NCI-H446 (cell line): ENCODE measurements at regions not wholly inside any gene's neighbourhood (a gene's known extent, or its start where the extent isn't known, plus 50 kb on each side); places are given as distances from the start of the nearest gene placed in this dataset.

Source experiments
- DNase-seq, 2 experiments: peaks; one replicate each; lab custom pipeline; 2025; lab: John Stamatoyannopoulos, UW

DNA sequence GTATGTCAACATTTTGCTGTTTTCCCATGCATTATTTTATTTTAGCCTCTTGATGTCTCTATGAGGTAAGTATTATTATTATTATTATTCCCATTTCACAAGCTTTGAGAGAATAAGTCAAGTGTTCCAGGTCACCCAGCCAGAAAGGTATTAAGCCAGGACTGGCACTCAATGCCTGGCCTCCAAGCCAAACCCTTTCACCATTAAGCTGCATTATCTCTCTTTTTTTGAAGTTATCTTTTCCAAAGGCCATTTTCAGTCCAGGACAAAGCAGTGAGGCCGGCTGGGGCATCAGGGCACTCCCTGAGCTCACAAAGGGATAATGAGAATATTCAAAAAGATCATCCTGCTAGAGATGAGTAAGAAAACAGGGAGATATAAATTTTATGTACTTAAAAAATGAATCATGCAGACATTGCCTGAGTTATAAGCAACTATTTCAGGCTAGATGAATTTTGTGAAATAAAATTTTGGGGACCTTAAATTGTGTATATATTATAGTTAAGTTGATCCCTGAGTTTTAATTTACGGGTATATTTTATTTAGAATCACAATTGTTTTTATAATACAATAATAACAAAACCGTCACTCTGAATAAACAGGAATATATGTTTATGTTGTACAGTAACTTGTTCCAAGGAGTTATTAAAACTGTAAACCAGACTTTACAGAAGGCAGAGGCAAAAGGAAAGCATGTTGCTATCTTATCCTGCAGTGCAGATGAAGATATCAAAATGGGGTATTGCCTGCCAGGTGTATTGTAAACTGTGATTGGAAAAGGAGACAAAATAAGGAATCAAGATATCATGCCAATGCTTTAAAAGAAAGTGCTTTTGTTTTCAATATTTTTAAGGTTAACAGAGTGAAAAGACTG, 51.3 kb upstream of the CAV2 start:
- no peak for DNase-seq

DNA sequence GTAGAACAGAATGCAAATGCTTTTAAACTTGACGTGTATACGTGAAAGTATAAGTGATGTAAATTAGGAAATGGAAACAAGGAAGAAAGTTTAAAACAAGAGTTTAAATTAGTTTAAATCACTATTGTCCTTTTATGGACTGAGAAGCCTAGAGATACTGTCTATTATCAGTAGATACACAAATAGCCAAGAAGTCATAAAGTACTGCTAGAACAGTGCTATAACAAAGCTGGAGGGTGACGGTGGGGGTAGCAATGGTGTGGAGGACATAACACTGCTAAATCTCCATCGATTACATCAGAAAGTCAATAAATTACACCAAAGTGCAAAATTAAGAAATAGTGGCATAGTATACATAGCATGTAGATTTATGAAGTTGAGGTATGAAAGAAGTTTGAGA, 50.1 kb upstream of the CAV2 start:
- DNase-seq: no peak
